ENCODE measurements at regions not wholly inside any gene's neighbourhood (a gene's known extent, or its start where the extent isn't known, plus 50 kb on each side); places are given as distances from the start of the nearest gene placed in this dataset.

GRCh38 chr2:37774976-37775907 is 103.8 kb upstream of the CDC42EP3 start:
- no peaks in the 10 kb centered on the region for H3K27me3 ChIP-seq
- ATAC-seq (no peak), DNase-seq (no peak)
- no peak overlapping the region for H3K4me3 ChIP-seq
- no peaks in the 10 kb centered on the region for H3K9me3 ChIP-seq
- no peak overlapping the region for H3K27ac ChIP-seq
- WGBS (ENCODE audit: insufficient coverage, low coverage, low lambda C conversion rate, missing lambda C conversion rate), result 79% methylated on average over 8 of the region's 9 CpGs
- peaks cover 0 to 5% (median 0%) of the 10 kb centered on the region in 4 donors for H3K4me1 ChIP-seq
- TF ChIP-seq CTCF (IDR thresholded peaks at IDR 0.05) (no peak), POLR2A (IDR thresholded peaks at IDR 0.05) (no peak)
- intact Hi-C loops (cut with DNase I), result no loop called here
- H3K36me3 ChIP-seq, result no peaks in the 10 kb centered on the region

- no peaks in the 10 kb centered on the region for H3K9me3 ChIP-seq
- peaks cover 0 to 5% (median 0%) of the 10 kb centered on the region in 4 donors for H3K4me1 ChIP-seq
- TF ChIP-seq POLR2A (IDR thresholded peaks at IDR 0.05), result no peak
- TF ChIP-seq CTCF (IDR thresholded peaks at IDR 0.05), result no peak
- intact Hi-C loops (cut with DNase I), result no loop called here
- ATAC-seq (no peak), DNase-seq (no peak)
- no peak overlapping the region for H3K4me3 ChIP-seq
- 60% methylated on average over 1 of the region's 3 CpGs for WGBS (ENCODE audit: insufficient coverage, low coverage, low lambda C conversion rate, missing lambda C conversion rate)
- H3K36me3 ChIP-seq, result no peaks in the 10 kb centered on the region
- no peaks in the 10 kb centered on the region for H3K27me3 ChIP-seq
- no peak overlapping the region for H3K27ac ChIP-seq
Observed at GRCh38 chr2:37775908-37776250, 104.4 kb upstream of the CDC42EP3 start.

GRCh38 chr2:37776487-37776886 is 105.0 kb upstream of the CDC42EP3 start:
- H3K4me1 ChIP-seq, result peaks cover 0 to 5% (median 0%) of the 10 kb centered on the region in 4 donors
- no CpG with 5 or more reads among the region's 3 CpGs for WGBS (ENCODE audit: insufficient coverage, low coverage, low lambda C conversion rate, missing lambda C conversion rate)
- no peaks in the 10 kb centered on the region for H3K27me3 ChIP-seq
- intact Hi-C loops (cut with DNase I), result no loop called here
- H3K4me3 ChIP-seq, result no peak overlapping the region
- H3K9me3 ChIP-seq, result no peaks in the 10 kb centered on the region
- DNase-seq (no peak), ATAC-seq (no peak)
- no peak overlapping the region for H3K27ac ChIP-seq
- no peaks in the 10 kb centered on the region for H3K36me3 ChIP-seq
- TF ChIP-seq CTCF (IDR thresholded peaks at IDR 0.05) (no peak), POLR2A (IDR thresholded peaks at IDR 0.05) (no peak)

- WGBS (ENCODE audit: insufficient coverage, low coverage, low lambda C conversion rate, missing lambda C conversion rate), result 21% methylated on average over 5 of the region's 5 CpGs
- intact Hi-C loops (cut with DNase I), result no loop called here
- H3K27ac ChIP-seq, result no peak overlapping the region
Observed at GRCh38 chr2:37779139-37779538, 107.7 kb upstream of the CDC42EP3 start.

More at GRCh38 chr2:37779139-37779538, 107.7 kb upstream of the CDC42EP3 start:
- DNase-seq (no peak), ATAC-seq (peak in 3 of 4 donors; percentile 26 to 53 (median 34))
- TF ChIP-seq POLR2A (IDR thresholded peaks at IDR 0.05), result no peak
- TF ChIP-seq CTCF (IDR thresholded peaks at IDR 0.05), result no peak
- no peak overlapping the region for H3K4me3 ChIP-seq
- H3K9me3 ChIP-seq, result no peaks in the 10 kb centered on the region
- H3K4me1 ChIP-seq, result peaks cover 0 to 5% (median 0%) of the 10 kb centered on the region in 4 donors
- H3K36me3 ChIP-seq, result no peaks in the 10 kb centered on the region
- H3K27me3 ChIP-seq, result no peaks in the 10 kb centered on the region
